Daoy (cell line): ENCODE measurements at regions not wholly inside any gene's neighbourhood (a gene's known extent, or its start where the extent isn't known, plus 50 kb on each side); places are given as distances from the start of the nearest gene placed in this dataset.

Experiments
- DNase-seq: peaks from one replicate; pipeline ENCODE4 v3.0.0-alpha.2; 2015; ENCODE audit warnings: low read depth

DNA sequence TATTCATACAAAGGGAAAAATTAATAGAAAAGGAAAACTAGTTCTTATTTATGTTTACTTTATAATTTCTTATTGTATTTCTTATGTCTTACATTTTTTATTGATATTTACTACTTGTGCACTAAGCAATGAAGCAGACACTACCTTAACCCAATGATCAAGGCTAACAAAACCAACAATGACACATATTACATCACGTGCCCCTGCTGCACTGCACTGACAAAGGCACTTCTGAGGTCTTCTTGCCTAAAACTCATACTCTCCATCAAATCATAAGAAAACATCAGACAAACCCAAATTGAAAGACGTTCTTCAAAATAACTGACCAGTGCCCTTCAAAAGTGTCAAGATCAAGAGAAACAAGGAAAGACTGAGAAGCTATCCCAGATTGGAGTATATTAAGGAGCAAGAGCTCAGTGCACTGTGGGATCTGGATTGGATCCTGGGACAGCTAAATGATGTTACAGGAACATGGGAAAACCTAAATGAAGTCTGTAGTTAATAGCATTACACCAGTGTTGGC lies 230.9 kb downstream of the AUH start:
- no peak for DNase-seq

DNA sequence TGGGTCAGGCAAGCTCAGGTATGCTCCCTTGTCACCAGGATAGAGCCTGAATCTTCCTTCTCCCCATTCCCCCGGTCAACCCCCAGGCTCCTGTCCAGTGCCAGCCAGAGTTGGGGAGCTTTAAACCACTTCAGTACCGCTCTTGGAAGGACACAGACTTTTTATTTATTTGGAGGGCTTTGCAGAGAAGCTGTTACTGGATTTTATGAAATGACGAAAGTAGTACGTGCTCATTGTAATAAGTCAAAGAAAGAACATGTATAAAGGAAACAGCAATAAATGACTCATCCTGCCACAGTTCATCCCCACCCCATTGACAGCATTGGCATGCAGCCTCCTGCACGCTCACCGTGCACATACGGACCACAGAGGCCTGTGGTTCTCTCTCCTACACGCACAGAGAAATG lies 230.3 kb downstream of the AUH start:
- DNase-seq, result peak; percentile 93

DNA sequence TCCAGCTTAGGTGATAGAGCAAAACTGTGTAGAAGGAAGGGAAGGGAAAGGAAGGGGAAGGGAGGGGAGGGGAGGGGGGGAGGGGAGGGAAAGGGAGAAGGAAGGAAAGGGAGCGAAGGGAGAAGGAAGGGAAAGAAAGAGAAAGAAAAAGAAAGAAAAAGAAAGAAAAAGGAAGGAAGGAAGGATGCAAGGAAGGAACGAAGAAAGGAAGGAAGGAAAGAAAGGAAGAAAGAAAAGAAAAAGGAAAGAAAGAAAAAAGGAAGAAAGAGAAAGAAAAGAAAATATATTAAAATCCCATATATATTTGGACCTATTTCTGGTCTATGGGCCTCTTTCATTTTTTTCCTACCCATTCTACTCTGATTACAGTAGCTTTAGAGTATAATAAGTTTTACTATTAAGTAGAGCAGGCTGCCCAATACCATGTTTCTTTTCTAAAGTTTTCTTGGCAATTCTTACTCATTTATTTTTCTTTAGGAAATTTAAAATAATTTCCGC lies 229.1 kb downstream of the AUH start:
- DNase-seq, result no peak

DNA sequence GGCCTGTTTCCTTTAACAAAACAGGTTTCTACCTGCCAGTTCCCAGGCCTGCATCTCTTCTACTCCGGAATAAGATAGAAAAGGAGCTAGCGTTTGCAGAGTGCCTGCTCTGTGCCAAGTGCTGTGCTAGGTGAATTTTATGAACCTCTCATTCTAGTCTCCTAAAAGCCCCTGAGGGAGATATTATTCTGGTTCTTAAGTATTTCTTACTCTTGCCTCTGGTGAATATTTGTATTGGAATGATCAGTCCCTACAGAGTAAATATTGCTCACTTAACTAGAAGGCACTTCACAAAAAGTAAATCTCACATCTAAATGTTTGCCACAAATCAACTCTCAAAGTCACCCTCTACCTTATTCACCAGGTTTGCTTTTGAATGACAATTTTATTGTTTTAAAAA lies 227.1 kb downstream of the AUH start:
- DNase-seq, result no peak

DNA sequence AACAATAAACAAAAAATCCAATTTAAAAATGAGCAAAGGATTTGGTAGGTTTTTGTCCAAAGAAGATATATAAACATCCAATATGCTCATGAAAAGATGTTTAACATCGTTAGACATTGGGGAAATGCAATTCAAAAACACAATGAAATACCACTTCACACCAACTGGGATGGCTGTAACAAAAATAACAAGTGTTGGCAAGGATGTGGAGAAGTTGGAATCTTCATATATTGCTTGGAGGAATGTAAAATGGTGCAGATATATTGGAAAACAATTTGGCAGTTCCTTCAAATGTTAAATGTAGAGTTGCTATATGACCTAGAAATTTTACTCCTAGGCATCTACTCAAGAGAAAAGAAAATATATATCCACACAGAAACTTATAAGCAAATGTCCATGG lies 224.3 kb downstream of the AUH start:
- no peak for DNase-seq

DNA sequence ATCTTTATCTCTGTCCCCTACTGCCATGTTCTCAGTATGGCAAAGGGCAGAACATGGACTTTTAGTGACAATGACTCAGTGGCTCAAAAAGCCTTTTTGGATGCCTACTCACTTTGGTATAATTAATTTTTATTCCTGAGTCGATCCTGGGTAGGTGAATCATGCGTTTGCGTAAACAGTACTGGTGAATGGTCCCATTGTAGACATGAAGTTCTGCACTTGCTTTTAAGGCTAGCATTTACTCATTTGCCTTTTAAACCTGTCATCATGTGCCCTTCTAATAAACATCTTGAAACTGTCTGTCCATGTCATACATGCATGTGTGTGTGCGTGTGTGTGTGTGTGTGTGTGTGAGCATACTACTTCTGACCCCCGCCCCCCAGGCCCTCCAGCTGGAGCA lies 223.0 kb downstream of the AUH start:
- peak; percentile 51 for DNase-seq

DNA sequence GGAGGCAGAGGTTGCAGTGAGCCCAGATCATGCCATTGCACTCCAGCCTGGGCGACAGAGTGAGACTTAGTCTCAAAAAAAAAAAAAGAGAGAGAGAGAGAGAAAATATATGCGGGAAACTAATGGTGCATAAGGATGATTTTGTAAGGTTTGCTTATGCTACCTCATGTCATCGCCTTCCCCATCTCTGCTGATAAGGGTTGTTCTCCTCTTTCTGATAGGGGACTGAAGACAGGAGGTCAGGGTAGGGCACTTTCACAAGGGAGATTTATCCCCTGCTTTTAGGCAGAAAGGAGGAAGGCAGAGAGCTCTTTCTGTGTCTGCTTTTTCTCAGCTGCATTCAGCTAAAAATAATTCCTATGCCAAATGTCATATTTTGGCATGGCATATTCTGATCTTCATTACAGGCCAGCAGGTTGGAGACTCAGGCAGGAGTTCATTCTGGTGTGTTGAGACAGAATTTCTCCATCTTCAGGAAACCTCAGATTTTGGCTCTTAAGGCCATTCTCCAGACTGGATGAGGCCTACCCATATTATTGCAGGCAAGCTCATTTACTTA lies 220.2 kb downstream of the AUH start:
- DNase-seq, result no peak

DNA sequence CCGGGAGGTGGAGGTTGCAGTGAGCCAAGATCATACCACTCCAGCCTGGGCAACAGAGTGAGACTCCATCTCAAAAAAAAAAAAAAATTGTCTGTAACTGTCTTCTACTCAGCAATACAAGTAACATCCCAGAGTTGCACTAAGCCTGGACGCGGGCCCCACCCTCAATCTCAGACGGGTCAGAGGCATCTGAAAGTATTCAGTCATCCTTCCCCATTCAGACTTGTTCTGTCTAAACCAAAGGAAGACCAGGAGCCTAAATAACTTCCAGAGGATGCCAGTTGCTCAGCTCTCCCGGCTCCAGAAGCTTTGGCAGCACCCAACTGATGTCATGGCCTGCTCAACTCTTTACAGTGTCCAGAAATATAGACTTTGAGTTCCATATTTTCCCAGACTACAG lies 218.6 kb downstream of the AUH start:
- DNase-seq, result no peak

DNA sequence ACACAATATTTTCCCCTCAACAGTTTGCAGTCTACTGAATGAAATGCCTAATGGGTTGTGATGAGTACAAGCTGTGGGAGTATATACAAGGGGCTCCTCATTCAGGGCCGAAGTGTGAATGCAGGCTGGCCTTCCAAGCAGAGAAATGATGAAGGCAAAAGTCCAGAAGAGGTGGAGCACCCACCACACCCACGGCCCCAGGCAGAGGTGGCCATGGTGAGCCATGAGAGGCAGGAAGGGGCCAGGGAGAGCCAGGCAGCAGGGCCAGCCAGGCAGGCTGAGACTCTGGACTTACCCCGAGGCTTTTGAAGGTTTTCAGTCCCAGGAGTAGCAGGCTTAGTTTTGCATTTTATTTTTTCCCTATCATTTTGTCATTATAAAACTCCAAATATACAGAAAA lies 218.1 kb downstream of the AUH start:
- no peak for DNase-seq

DNA sequence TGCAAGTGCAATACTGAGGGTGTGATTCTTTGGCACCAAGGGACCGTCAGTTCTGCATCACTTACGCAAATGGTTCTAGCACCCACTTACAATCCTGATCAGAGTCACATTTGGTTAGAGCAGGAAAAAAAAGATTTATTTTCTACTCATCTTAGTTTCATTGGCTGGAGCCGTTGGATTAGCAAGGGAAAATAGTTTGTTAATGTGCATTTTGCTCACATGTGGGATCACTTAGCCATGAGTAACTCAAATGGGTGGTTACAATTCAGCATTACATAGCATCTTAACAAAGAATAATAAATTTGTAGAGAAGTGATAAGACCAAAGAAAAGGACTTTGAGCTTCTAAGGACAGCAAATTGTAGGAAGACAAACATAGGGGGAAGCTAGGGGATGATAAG lies 216.9 kb downstream of the AUH start:
- DNase-seq, result no peak

DNA sequence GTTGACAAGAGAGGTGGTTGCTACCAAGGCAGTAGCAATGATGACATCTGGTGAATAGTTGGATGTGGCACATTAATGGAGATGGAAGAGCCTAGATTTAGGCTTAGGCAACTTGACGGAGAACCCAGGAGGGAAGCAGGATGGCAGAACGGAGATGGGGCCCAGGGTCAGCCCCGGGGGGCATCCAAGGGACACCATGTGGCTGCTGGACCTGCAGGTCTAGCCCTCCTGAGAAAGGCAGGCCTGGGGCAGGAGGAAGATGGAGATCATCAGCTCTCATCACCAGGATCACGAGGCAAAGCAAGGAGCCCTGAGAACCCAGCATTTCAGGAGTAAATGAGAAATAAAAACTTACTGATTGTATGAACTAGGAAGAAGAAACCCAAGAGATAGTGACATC lies 216.2 kb downstream of the AUH start:
- DNase-seq, result no peak

DNA sequence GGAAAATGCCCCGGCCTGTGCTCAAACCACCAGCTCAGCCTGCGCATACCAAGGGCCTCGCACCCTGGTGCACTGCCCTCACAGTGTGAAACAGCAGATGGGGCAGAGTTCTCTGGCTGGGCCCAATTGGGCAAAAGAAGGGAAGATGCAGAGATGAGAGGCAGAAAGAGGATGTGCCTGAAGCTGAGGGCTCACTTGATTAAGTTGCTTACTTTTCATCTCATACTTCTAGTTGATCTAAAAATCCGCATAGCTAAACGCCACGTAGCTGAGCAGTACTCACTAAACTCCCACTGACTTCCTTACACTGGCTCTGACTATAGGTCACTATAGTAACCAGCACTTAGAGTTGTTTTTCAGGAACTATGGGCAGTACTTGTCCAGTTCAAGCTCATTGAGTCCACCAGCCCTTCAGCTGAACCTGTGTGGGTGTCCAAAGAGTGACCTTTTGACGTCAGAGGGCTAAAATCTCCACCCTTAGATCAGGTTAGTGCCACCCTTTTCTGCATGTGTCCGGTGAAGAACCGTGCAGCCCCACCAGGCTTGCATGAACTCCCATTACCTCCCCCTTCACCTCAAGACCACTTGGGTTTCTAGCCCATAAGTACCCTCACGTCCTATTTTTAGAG lies 215.2 kb downstream of the AUH start:
- DNase-seq, result no peak

DNA sequence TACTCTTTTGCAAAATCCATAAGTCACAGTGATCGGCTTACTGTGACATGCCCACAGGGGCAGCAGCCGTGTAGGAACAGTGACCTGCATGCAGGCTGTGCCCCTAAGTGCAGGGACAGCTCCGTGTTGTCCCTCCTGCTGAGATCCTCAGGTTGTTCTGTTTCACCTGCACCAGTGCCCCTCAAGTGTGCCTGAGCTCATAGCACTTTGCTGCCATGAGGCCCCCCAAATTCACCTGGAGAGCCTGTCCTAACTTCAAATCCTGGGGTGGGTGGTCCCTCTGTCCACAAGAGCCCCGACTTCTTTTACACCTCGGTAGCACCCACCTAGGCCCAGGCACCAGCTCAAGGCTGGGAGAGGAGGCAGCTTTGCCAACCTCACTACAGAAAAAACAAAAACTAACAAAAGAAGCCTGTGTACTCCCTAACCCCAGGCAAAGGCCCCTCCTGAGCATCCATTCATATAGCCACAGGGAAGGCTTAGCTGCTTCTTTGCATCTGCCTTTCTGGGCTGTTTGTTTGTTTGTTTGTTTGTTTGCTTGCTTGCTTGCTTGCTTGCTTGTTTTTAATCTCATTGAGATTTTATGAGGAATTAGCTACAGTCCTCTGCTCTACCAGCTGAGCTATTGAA lies 214.5 kb downstream of the AUH start:
- DNase-seq, result no peak

DNA sequence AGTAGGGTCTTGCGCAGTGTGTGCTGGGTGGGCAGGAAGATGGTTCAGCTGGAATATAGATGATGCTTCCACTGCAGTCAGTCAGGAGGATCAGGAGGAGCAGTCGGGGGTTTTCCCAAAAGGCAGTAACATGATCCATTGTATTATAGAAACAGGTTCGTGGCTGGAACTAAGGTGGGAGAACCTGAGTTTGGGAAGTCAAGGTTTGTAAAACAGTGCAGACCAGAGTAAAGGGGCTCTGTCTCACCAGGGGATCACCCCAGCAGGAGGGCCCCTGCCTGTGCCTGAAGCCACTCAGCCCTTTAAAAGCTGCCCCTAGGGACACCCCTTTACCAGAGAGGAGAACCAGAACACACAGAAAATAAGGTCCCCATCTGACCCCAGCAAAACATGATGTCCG lies 213.4 kb downstream of the AUH start:
- DNase-seq, result no peak

DNA sequence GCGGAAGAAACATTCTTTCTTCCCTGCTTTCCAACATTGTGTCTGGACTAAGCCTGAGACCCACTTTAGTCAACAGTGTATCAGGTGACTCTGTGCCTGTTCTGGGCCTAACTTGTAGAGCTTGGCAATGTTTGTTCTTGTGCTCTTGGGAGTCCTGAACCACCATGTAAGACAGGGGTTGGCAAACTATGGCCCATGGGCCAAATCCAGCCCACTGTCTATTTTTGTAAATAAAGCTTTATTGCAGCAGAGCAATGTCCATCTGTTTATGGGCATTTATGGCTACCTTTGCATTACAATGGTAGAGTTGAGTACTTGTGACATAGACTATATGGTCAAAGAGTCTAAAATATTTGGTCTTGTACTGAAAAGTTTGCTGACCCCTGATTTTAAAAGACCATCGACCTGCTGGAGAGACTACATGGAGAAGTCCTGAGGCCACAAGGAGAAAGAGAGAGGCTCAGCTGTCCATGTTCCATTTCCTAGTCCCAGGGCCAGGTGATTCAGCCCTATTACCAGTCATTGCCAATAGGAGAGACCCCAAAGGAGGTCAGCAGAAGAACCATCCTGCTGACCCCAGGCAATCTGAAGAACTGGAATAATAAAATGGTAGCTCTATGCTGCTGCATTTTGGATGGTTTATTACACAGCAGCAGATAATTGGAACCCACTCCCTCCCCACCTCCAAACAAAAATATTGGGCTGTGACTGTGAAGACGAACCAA lies 211.3 kb downstream of the AUH start:
- no peak for DNase-seq

DNA sequence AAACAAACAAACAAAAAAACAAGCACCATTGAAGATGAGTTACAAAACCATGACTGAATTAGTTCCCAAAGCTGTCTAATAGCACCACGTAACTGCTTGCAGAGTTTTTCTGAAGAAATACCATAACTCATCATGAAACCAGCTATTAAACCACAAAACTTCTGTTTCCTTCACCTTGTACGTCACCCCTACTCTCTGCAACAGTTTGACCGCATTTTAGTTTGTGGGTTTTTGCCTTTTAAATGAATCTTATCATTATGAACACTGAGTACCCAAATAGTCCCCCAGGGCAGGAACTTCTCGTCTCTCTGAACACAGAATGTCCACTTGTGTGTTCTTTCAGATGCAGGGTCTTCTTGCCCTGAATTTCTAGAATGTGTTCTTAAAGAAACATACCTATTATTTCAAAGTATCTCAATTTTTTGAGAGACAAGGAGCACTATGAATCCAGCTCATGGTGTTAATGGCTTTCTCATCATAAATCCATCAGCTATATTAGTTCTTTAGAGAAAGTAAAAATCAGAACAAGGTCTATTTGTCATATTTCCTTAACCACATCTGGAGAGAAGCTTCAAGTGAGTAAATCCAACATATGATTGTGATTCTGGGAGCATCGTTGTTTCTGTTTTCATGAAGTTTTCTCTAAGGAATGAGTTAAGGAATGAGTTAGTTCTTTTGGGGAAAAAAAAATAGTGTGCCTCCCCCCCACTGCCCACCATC lies 210.6 kb downstream of the AUH start:
- DNase-seq, result peak; percentile 61

DNA sequence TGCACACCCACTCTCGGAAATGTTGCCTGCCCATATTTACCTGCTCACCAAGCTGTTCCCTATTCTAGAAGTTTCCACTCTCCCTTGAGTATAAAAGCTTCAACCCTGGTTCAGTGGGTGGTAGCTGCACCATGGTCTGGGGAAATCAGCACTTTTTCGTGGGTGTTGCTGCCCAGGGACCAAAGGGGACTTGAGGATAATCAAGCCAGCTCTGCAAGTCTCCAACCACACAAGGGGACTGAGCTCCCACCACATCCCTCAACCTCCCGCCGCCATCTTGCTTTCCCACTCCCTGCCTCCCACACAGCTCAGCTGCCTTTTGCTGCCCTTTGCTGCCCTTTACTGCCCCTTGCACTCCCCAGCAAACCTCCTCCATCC lies 210.0 kb downstream of the AUH start:
- DNase-seq, result no peak

DNA sequence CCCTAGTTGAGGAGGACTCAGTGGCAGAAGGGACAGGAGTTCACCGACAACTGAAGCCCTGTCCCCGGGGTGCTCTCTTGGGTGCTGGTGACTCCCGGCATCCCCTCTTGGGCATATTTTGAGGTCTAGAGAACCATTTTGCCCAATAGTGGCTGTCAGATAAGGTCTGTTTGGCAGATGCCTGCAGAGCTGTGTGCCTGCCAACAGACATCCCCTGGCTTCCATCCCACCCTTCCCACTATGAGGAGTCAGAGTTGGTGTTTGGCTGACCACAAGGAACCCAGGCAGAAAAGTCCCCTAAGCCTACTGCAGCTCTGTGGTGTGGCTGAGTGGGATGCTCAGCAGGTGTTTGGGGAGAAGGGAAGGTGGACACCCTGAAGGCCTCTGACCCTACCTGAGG lies 207.0 kb downstream of the AUH start:
- no peak for DNase-seq

DNA sequence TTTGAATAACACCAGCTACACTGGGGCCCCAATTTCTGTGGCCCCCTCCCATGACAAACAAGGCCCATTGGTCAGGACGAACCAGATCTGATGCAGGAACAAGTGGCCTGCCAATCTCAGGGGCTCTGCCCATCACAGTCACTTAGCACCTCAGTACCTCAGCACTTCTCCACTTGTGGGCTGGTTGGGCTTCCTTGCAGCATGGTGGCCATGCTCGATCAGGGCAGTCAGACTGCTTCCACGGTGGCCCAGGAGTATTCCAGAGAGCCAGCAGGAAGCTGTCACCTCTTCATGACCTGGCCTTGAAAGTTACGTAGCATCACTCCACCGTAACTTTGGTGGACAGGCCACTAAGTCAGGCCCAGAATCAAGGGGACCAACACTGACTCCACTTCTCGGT lies 206.5 kb downstream of the AUH start:
- no peak for DNase-seq

DNA sequence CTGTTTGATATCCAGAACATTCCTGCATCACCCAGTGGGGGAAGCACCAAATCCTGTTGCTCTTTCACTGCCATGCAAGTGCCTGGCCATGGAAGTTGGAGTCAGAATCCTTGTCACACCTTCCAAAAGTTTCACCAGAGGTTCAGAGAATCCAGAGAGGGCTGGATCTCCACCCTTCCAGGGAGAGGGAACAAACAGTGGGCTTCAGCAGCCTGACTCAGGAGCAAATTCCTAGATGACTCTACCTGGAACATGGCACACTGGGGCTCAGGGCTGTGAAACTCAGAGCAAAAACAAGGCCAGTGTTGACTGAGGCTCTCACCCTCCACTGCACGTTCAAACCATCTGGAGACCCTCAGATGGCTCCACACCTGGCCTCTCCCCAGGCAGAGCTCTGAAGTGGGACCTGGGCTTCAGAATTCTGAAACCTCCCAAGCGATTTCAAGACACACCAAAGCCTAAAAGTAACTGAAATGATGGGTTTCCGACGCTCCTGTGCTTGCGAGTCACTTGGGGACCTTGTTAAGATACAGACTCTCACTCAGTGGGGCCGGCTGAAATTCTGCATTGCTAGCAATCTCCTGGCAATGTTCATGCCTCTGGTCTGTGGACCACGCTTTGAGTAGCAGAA lies 205.9 kb downstream of the AUH start:
- no peak for DNase-seq

DNA sequence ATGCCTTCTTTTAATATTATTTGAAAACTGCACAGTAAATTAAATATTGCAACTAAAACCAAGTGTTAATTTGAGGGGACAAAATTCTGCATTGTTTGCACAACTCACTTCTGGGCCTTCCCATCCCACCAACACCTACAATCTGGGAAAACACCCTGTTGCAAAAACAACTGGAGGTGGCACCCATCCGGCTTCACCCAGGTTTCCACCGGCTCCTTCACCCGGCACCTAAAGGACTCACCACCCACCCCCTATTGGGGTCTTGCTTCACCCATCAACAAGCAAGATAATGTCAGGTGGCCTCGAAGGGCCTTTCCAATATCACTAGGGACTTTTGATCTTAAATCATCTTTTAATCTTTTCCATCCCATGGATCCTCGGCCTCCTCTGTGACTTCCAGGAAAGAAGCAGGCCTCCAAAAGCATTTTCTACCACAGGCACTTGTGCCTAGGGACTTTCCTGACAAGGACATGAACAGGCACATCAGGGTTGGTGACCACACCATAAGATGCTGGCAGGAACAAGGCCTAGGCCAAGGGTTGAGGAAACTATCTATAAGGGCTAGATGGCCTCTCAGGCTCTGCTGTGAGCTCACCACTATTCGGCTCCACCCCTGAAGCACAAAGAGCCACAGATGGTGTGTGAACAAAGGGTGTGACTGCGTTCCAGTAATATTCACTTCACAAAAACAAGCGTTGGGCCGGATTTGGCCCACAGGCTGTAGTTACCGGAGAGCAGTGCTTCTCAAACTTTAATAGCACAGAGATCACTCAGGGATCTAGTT lies 205.1 kb downstream of the AUH start:
- no peak for DNase-seq
